GM04504 (cell line): ENCODE measurements at regions not wholly inside any gene's neighbourhood (a gene's known extent, or its start where the extent isn't known, plus 50 kb on each side); places are given as distances from the start of the nearest gene placed in this dataset.
A peak's percentile ranks its signal among the peaks of the same experiment; 100 is the strongest.

Experiments used
- DNase-seq: peaks from one replicate; pipeline ENCODE4 v3.0.0-alpha.2; 2012; ENCODE audit warnings: low read depth

DNA sequence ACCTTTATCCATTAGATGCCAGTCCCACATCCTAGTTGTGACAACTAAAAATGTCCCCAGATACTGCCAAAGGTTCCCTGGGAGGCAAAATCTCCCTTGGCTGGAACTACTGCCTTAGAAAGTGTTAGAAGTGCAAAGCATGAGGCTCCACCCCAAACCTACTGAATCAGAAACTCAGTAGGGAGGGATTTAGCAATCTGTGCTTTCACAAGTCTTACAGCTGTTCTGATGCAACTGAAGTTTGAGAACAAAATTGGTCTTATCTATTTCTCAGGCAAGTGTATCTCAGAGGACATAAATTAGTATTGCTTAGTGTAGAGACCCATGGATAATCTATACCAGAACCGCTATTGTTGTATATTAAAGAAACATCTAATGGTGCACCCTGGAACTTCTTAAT, 70.2 kb downstream of the CLDN1 start:
- DNase-seq: peak; percentile 35

DNA sequence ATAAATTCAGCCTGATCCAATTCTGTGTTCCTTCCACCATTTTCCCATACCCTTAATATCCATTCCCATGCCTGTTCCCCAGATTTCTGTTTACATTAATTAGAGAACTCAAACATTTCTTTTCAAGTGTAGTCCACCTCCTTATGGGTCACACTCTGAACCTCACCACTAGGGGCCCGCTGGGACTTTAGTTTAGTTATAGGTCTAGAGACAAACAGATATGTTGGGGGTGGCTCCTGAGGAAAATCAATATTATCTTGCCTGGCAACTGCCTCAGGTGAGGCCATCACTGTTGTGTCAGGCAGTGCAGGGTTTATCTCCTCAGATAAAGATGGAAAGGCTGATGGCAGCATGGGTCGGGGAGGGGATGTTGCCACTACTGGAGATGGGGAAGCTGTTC, 72.8 kb downstream of the CLDN1 start:
- no peak for DNase-seq

- DNase-seq: no peak
Measured at GRCh38 chr3:190242147-190242546, 80.1 kb downstream of the CLDN1 start.

DNA sequence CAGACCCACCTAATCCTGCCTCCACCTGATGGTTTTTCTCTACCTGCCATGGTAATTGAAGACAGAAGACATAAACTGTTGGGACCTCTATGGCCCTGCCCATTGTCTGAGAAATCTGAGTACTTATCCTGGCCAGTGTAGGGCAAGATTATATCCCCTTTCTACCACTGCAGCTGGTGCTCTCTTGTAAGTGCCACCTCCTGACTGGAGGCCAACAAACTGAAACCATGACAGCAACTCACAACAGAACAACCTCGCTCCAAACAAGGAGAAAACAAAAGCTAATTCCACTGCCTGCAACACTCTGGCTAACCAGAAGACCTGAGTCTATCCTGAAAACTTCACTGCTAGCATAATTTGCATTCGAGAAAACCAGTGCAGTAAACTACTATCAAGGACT, 82.9 kb downstream of the CLDN1 start:
- DNase-seq: no peak

DNA sequence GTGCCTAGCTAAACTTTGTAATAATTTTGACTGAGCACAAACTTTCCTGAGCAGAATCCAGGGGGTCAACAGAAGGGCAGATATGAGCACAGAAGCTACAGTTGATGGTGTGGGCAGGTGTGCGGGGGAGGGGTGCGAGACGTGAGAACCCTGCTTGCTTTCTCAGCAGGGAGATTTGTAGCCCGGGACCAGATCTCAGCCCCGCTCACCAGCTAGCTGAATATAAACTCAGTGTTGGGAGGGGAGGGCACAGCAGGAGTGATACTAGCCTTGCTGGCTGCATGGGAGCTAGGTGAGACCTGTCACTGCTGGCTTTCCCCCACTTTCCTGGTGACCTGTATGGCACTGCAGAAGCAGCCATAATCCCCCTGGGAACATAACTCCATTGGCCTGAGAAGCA, 83.4 kb downstream of the CLDN1 start:
- no peak for DNase-seq

DNA sequence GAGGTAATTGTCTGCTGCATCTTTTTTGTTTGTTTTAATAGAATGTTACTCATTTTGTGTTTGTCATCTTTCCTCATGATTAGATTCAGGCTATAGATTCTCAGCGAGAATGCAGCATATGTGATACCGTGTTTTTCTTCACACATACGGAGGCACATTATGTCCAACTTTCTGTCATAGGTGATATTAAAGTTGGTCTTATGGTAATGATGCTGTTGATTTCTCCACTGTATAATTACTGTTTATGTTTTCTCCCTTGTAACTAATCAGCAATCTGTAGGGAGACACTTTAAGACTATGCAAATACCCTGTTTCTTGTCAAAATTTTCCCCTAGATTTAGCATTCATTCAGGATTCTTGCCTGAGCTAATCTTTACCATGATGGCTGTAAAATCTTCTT, 87.6 kb downstream of the CLDN1 start:
- DNase-seq: no peak

- DNase-seq: no peak
Measured at GRCh38 chr3:190229632-190230424, 92.4 kb downstream of the CLDN1 start.

- no peak for DNase-seq
Measured at GRCh38 chr3:190227064-190227463, 95.2 kb downstream of the CLDN1 start.

GRCh38 chr3:190224863-190225692, 97.2 kb downstream of the CLDN1 start:
- no peak for DNase-seq

- no peak for DNase-seq
Measured at GRCh38 chr3:190224456-190224855, 97.8 kb downstream of the CLDN1 start.

DNA sequence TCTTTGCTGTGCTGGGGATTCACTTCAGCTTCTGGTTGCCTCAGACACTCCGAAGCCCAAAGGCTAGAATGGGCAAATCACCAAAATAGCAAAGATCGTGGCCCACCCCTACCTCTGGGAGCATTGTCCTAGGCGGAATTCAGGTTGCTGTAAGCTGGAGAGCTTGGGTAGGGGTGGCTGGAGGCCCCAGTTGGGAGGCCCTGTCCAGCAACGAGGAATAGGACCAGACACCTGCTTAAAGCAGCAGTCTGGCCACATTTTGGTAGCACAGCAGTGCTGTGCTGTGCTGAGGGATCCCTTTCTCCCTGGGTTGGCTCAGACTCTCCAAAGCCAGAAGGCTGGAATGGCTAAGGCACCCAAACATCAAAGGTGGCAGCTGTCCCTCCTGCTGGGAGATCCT, 99.3 kb downstream of the CLDN1 start:
- no peak for DNase-seq

DNA sequence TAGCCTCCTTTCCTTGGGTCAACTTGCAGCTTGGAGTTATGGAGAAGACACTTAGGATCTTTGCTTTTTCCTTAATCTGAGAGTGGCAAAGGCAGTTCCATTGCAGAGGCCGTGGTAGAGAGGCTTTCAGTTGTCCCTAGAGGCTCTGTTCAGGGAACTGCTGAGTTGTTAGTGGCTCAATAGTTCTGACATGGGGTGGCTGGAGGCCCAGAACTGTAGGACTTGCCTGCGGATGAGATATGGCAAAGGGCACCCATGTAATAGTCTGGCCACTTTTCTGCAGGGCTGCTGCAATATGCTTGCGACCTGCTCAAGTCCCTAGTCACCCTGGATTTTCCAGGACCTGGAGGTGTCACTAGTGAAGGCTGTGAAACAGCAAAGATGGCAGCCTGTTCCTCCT, 99.9 kb downstream of the CLDN1 start:
- no peak for DNase-seq

- no peak for DNase-seq
Measured at GRCh38 chr3:190220362-190220761, 99.7 kb upstream of the P3H2 start.

- DNase-seq: no peak
Measured at GRCh38 chr3:190217081-190217480, 96.4 kb upstream of the P3H2 start.

DNA sequence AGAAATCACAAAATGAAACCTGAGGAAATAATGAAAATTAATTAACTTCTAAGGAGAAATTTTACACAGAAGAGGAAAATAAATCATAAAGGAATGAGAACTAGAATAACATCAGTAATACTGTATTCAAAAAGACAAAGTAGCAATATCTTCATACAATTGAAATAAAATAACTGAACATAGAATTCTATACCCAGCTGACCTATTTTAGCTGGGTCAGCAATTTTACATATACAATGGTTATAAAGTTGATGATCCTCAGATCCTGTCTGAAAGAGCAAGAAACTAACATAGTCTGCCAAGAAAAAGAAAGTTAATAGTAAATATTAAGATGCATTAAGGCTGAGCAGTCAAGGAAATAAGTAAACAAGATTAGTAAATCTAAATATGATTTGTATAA, 93.0 kb upstream of the P3H2 start:
- no peak for DNase-seq

DNA sequence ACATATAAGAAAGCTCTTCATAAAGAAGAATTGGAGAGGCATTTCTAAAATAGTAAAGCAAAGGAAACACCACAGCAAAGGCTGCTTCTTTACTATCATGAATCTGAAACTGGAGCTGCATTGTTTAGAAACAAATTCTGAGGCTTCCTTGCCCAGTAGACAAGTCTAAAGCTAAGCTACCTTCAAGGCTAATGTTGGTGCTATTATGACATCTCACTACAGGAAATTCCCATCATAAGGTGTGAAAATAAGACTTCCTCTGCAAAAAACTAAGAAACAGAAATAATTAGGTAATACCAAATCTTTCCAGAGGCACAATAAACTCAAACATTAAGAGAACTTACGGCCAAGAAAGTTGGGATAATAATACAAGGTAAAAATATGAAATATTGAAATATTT, 89.9 kb upstream of the P3H2 start:
- DNase-seq: no peak

DNA sequence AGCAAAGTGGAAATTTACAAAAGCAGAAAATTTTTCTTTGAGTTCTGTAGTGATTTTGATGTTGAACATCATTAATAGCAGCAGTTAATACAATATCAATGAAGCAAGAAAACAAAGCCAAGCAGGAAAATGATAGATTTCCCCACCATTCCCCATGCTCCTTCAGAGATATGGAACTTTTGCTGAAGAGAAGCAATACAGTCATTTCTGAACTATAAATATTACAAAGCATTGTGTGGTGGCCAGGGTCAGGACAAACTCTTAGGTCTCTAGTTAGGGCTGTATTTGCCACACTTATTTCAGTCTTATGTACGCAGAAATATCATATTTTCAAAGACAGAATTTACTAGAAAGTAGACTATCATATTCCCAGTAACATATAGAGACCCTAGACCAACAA, 88.8 kb upstream of the P3H2 start:
- no peak for DNase-seq

GRCh38 chr3:190208196-190208595, 87.5 kb upstream of the P3H2 start:
- DNase-seq: no peak

DNA sequence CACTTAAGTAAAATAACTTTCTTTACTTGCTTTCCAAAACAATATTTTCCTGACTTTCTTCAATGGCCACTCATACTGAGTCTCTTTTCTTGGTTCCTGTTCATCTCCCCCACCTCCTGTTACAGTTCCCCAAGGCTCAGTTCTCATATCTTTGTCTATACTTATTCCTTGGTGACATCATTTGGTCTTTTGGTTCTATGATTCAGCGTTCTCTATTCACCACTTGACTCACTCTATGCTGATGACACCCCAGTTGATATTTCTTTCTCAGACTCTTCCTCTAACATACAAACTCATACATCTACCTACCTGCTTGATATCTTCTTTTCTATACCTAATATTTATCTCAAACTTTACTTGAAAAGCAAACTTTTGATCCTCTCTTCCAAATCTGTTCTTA, 85.0 kb upstream of the P3H2 start:
- DNase-seq: no peak

- DNase-seq: no peak
Measured at GRCh38 chr3:190204200-190204599, 83.5 kb upstream of the P3H2 start.

GRCh38 chr3:190197346-190197763, 76.7 kb upstream of the P3H2 start:
- DNase-seq: no peak

- no peak for DNase-seq
Measured at GRCh38 chr3:190194506-190194905, 73.8 kb upstream of the P3H2 start.

DNA sequence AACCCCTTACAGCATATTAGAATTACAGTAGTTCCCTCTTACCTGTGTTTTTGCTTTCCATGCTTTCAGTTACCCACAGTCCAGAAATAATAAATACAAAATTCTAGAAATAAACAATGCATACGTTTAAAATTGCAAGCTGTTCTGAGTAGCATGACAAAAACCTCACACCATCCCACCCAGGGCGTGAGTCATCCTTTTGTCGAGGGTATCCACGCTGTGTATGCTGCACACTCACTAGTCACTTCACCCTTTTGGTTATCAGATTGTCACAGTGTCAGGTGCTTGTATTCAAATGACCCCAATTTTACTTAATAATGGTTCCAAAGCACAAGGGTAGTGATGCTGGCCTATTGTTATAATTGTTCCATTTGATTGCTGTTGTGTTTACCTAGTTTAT, 72.5 kb upstream of the P3H2 start:
- no peak for DNase-seq

GRCh38 chr3:190192739-190193138, 72.0 kb upstream of the P3H2 start:
- DNase-seq: no peak
